GOT3 (cell line): ENCODE measurements at regions not wholly inside any gene's neighbourhood (a gene's known extent, or its start where the extent isn't known, plus 50 kb on each side); places are given as distances from the start of the nearest gene placed in this dataset.
"Not testable (repeated sequence)": the region's sequence is repeated elsewhere in the genome, so short reads cannot be mapped to it uniquely, and the experiment has no call there.

ENCODE experiments used
- DNase-seq: peaks from one replicate; lab custom pipeline; 2025; ENCODE audit warnings: mixed read lengths; lab: John Stamatoyannopoulos, UW

DNA sequence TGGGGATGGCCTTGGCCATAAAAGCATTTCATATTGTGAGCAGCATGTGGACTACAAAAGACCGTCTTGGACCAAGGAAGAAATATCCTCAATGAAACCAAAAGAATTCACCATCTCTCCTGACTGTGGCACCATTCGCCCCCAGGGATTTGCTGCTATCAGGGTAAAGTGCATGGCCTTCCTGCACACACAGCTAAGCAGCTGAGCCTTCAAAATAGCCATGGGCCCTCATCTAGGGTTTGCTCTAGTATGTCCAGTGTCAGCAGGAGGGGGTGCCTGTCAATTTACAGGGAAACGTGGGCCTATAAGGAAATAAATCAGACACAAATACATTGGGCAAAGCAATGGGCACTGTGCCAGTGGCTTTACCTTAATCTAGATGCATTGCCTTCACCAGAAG lies 296.6 kb upstream of the NBPF12 start:
- not testable (repeated sequence) for DNase-seq

- DNase-seq: not testable (repeated sequence)
Observed at GRCh38 chr1:146640671-146641070, 297.5 kb upstream of the NBPF12 start.

DNA sequence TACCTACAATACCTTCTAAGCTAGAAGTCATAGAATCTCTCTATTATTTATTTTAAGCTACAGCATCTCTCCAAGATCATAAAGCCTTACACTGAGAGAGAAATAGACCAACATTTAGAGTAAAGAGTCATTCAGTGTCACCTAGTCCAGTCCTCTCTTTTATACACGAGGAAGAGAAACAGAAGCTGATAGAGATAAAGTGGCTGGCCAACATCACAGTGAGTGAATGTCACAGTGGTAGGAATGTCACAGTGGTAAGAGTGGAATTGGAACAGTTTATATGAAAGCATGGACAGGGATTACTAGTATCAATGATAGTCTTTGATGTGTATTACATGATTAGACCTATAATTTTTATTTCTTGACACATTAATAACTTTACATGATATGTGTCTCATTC lies 307.8 kb upstream of the NBPF12 start:
- not testable (repeated sequence) for DNase-seq

- not testable (repeated sequence) for DNase-seq
Observed at GRCh38 chr1:146618582-146618981, 319.5 kb upstream of the NBPF12 start.

- DNase-seq: not testable (repeated sequence)
Observed at GRCh38 chr1:146604681-146605080, 333.4 kb upstream of the NBPF12 start.

GRCh38 chr1:146600720-146601307 lies 337.3 kb upstream of the NBPF12 start:
- DNase-seq: not testable (repeated sequence)

GRCh38 chr1:146599906-146600305 lies 338.2 kb upstream of the NBPF12 start:
- not testable (repeated sequence) for DNase-seq

GRCh38 chr1:146581229-146581628 lies 352.4 kb upstream of the NOTCH2NLA start:
- DNase-seq: not testable (repeated sequence)

DNA sequence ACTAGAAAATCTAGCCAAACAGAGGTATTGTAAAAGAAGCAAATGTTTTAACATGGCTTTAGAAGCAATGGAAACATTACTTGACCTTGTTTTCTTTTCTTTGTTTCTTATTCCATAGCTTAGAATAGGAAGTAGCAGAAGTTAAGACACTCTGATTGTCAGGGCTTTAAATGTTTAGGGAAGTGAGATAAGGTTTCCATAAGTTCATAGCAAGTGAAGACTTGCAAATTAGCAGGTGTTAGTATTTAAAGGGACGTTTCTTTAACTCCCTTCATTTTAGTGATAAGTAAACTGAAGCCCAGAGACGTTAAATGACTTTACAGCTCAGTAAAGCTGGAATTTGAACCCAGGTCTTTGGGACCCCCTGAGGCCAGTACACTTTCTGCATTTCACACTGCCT lies 338.7 kb upstream of the NOTCH2NLA start:
- DNase-seq: not testable (repeated sequence)

DNA sequence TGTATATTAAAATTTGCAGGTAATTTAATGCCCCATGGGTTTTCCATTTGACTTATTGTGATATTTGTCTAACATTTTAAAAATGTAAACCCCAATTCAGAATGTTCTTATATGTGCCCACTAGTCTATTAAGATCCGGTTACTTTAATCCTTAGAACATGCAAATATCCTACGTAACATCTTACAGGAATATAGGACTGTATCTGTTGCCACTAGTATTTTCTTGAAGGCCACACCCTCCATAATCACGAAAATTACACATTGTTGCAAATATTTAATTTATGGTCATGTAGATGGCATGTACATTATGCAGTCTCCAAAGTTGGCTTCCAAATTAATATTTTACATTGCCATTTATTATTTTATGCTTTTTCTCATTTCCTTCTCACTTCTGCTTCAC lies 329.2 kb upstream of the NOTCH2NLA start:
- not testable (repeated sequence) for DNase-seq

- not testable (repeated sequence) for DNase-seq
Observed at GRCh38 chr1:146556405-146556804, 327.6 kb upstream of the NOTCH2NLA start.

DNA sequence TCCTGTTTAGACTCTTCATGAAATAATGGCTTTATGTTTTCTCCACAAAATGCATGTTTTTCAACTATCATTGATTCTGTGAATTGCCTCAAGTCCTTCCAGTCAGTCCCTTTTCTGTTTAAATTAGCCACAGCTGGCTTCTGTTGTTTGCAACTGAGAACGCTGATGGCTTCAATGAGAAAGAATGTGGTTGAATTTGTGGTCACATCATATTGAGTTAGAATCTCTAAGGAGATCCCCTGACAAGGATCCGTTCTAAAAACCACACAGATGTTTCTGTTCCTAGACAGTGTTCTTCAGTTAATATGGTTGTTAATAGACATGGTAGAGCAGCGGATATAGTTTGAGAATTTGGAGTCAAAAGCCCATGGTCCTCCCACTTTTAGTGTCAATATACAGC lies 323.6 kb upstream of the NOTCH2NLA start:
- not testable (repeated sequence) for DNase-seq

- not testable (repeated sequence) for DNase-seq
Observed at GRCh38 chr1:146548684-146549083, 319.9 kb upstream of the NOTCH2NLA start.

GRCh38 chr1:146546189-146546588 lies 317.4 kb upstream of the NOTCH2NLA start:
- DNase-seq: not testable (repeated sequence)

- DNase-seq: not testable (repeated sequence)
Observed at GRCh38 chr1:146537775-146538373, 309.1 kb upstream of the NOTCH2NLA start.

DNA sequence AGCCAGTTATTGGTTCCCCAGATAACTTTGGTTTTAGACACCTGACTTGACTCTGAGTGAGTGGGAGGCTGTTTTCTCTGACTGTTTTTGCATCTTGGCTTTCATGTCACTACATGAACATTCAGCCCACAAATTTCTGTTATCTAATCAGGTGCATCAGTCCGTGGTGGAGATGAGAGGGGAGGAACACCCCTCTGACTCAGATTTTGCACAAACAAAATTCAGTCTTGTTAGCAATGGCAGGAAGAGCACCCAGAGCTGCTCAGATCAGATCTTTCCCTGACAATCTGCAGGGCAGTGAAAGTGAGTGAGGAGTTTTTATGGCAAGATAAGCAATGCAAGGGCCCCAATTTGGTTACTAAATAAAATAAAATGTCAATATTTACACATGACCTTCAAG lies 307.2 kb upstream of the NOTCH2NLA start:
- not testable (repeated sequence) for DNase-seq

GRCh38 chr1:146535575-146535974 lies 306.8 kb upstream of the NOTCH2NLA start:
- DNase-seq: not testable (repeated sequence)

GRCh38 chr1:146530958-146531357 lies 302.1 kb upstream of the NOTCH2NLA start:
- not testable (repeated sequence) for DNase-seq

DNA sequence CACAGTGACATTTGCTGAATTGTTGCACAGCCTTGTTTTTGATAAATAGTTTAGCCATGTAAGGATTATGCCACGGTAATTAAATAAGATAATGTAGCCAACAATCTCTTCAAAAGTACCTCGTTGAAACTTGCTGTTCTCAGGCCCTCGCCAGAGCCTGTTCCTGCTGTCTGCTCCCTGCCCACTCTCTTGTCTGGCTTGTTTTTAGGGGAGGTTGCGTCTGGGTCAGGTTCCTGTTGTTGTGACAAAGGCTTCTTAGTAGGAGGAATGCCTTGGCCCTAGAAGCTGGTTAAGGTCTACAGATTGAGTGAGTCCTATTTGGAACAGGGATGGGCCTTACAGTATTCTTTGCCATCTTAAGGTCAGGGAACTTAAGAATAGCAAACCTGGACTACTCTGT lies 294.0 kb upstream of the NOTCH2NLA start:
- not testable (repeated sequence) for DNase-seq

- DNase-seq: not testable (repeated sequence)
Observed at GRCh38 chr1:146522345-146522744, 293.5 kb upstream of the NOTCH2NLA start.

DNA sequence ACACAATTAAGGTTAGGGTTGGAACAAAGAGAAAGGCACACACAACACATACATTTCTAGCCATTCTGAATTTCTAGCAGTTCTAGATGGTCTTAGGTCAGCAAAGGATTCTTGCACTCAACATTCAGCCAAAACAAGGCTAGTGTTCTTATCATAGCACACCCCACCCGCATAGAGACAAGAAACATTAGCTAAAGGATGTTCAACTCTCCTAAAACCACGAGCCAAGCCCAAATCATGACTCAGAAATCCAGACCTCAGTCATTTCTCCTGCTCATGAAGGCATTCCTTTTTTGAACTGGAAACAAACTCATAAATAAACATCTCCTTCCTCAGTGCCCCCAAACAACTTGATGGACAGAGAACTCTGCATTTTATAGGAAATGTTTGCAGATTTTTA lies 293.0 kb upstream of the NOTCH2NLA start:
- not testable (repeated sequence) for DNase-seq

DNA sequence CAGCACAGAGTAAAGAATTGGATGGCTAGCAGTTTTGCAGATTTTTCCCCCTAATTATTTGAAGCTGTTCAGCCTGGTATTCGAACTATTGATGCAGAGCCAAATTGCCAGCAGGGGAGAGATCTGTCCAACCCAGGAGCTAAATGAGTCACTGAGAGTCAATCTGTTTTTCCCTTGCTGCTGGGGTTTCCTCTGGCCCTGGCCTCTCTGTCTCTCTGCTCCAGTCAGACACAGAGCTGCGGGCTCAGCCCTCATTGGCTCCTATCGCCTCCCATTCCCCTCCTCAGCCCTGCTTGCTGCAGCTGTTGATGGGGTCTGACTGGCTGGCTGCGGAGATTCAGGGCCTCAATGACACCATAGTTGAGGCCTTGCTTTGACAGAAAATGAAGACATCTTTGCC lies 284.9 kb upstream of the NOTCH2NLA start:
- not testable (repeated sequence) for DNase-seq

- not testable (repeated sequence) for DNase-seq
Observed at GRCh38 chr1:146511047-146511777, 282.4 kb upstream of the NOTCH2NLA start.
